Thyroid gland (tissue), 4 donors: ENCODE measurements at regions not wholly inside any gene's neighbourhood (a gene's known extent, or its start where the extent isn't known, plus 50 kb on each side); places are given as distances from the start of the nearest gene placed in this dataset.

ENCODE experiments used
- CTCF ChIP-seq, 6 experiments: fragments of 200-600 bp in 3 of 6; fragments of 450-650 bp in 3 of 6; sonication (generic) in 3 of 6; IDR thresholded peaks; one replicate each; pipeline ENCODE4 v1.5.1; 2016 to 2019; ENCODE audit warnings: antibody characterized with exemption in 6 of 6, mild to moderate bottlenecking in 2 of 6, inconsistent platforms in 1 of 6, moderate library complexity in 1 of 6
- POLR2A ChIP-seq, 2 donors: fragments of 450-650 bp; IDR thresholded peaks; one replicate each; pipeline ENCODE4 v1.6.1; 2017; ENCODE audit warnings: antibody characterized with exemption in 2 of 2, mild to moderate bottlenecking in 2 of 2, moderate library complexity in 1 of 2

- TF ChIP-seq POLR2A (IDR thresholded peaks at IDR 0.05), result no peak
- no peak for TF ChIP-seq CTCF (IDR thresholded peaks at IDR 0.05)
Observed at GRCh38 chr9:126063326-126063725, 263.3 kb upstream of the MVB12B start.
